ENCODE measurements at regions not wholly inside any gene's neighbourhood (a gene's known extent, or its start where the extent isn't known, plus 50 kb on each side); places are given as distances from the start of the nearest gene placed in this dataset.

DNA sequence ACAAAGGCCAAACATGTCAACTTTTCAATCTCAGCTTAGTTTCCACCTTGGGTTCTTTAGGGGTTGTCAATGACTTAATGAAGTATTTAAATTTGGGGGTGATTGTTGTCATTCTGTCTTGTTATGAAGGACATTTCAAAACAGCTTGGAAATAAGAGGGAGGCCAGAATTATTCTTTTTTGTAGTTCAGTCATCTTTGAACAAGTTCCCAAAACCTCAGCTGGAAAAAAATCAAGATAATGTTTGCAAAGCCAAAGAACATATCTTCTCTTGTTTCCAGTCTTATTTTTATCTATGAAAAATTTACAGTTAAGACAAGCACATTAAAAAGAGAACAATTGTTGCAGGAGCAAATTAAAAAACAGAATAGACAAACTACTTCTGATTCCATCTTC lies 612.8 kb downstream of the INSC start:
- TF ChIP-seq POLR2AphosphoS5 (IDR thresholded peaks at IDR 0.05) (no peak), CTCF (IDR thresholded peaks at IDR 0.05) (no peak), POLR2A (IDR thresholded peaks at IDR 0.05) (no peak)
- H3K4me1 ChIP-seq (replicated peaks), result peaks cover 4% of the 10 kb centered on the region
- H3K4me3 ChIP-seq, result no peak overlapping the region
- H3K27ac ChIP-seq, result no peak overlapping the region
- intact Hi-C loops (cut with DNase I), result no loop called here
- no peaks in the 10 kb centered on the region for H3K27me3 ChIP-seq (replicated peaks; ENCODE audit: insufficient read depth)
- no peaks in the 10 kb centered on the region for H3K9me3 ChIP-seq
- no peak for DNase-seq (ENCODE audit: low spot score)
- H3K36me3 ChIP-seq, result no peaks in the 10 kb centered on the region

DNA sequence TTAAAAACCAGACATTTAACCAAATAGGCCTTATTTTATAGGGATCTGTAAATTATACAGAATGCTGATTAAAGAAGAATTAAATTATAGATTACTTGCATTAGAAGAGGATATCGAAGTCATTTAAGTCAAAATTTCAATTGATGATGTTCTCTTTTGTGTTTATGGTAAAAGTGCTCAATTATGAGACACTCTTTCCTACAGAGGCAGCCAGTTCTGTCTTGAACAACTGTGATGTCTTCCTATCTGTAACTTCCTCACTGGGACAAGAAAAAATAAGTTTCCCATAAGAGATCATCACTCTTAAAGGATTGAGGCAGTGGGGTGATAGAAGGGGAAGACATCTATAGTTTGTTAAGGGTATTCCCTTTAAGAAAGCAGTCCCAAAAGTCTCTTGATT lies 613.5 kb downstream of the INSC start:
- no peak for TF ChIP-seq POLR2AphosphoS5 (IDR thresholded peaks at IDR 0.05)
- TF ChIP-seq POLR2A (IDR thresholded peaks at IDR 0.05), result no peak
- TF ChIP-seq CTCF (IDR thresholded peaks at IDR 0.05), result no peak
- intact Hi-C loops (cut with DNase I), result no loop called here
- WGBS, result 100% methylated on average over 1 of the region's 1 CpG

GRCh38 chr11:15730263-15730994 lies 615.7 kb downstream of the INSC start:
- no peaks in the 10 kb centered on the region for H3K27me3 ChIP-seq (replicated peaks; ENCODE audit: insufficient read depth)
- no peaks in the 10 kb centered on the region for H3K4me1 ChIP-seq (replicated peaks)
- DNase-seq (ENCODE audit: low spot score), result no peak
- intact Hi-C loops (cut with DNase I), result no loop called here
- H3K4me3 ChIP-seq, result no peak overlapping the region
- H3K9me3 ChIP-seq, result no peaks in the 10 kb centered on the region
- no peaks in the 10 kb centered on the region for H3K36me3 ChIP-seq
- no peak overlapping the region for H3K27ac ChIP-seq
- TF ChIP-seq CTCF (IDR thresholded peaks at IDR 0.05) (no peak), POLR2AphosphoS5 (IDR thresholded peaks at IDR 0.05) (no peak), POLR2A (IDR thresholded peaks at IDR 0.05) (no peak)
- 45% methylated on average over 6 of the region's 6 CpGs for WGBS

More for the DNA sequence above, 613.5 kb downstream of the INSC start:
- H3K27ac ChIP-seq, result no peak overlapping the region
- peaks cover 4% of the 10 kb centered on the region for H3K4me1 ChIP-seq (replicated peaks)
- no peaks in the 10 kb centered on the region for H3K27me3 ChIP-seq (replicated peaks; ENCODE audit: insufficient read depth)
- DNase-seq (ENCODE audit: low spot score), result no peak
- H3K36me3 ChIP-seq, result no peaks in the 10 kb centered on the region
- H3K9me3 ChIP-seq, result no peaks in the 10 kb centered on the region
- no peak overlapping the region for H3K4me3 ChIP-seq

DNA sequence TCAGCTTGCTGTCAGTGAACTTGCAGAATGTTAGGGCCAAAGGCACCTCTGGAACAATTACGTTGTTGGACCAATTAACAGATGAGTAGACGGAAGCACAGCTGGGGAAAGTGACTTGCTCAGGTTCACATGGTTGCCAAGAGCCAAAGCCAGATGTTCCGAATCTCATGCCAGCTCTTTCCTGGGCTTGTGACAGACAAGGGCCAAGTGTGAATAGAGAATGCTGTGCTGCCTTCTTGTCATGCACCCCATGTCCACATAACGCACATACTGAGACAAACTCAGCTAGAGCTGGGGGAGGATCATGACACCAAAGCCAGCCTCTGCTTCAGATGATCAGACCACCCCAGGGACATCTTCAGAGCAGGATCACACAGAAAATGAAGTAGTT lies 616.3 kb downstream of the INSC start:
- 70% methylated on average over 4 of the region's 4 CpGs for WGBS
- Histone ChIP-seq H3K4me1 (replicated peaks) (no peaks in the 10 kb centered on the region), H3K9me3 (no peaks in the 10 kb centered on the region), H3K36me3 (no peaks in the 10 kb centered on the region), H3K4me3 (no peak overlapping the region), H3K27me3 (replicated peaks; ENCODE audit: insufficient read depth) (no peaks in the 10 kb centered on the region), H3K27ac (no peak overlapping the region)
- DNase-seq (ENCODE audit: low spot score), result no peak
- intact Hi-C loops (cut with DNase I), result no loop called here
- TF ChIP-seq POLR2AphosphoS5 (IDR thresholded peaks at IDR 0.05) (no peak), CTCF (IDR thresholded peaks at IDR 0.05) (no peak), POLR2A (IDR thresholded peaks at IDR 0.05) (no peak)

- Histone ChIP-seq H3K9me3 (no peaks in the 10 kb centered on the region), H3K27me3 (replicated peaks; ENCODE audit: insufficient read depth) (no peaks in the 10 kb centered on the region), H3K27ac (no peak overlapping the region), H3K36me3 (no peaks in the 10 kb centered on the region), H3K4me3 (no peak overlapping the region), H3K4me1 (replicated peaks) (no peaks in the 10 kb centered on the region)
- intact Hi-C loops (cut with DNase I), result no loop called here
- no peak for DNase-seq (ENCODE audit: low spot score)
- 70% methylated on average over 4 of the region's 4 CpGs for WGBS
- no peak for TF ChIP-seq CTCF (IDR thresholded peaks at IDR 0.05)
- no peak for TF ChIP-seq POLR2AphosphoS5 (IDR thresholded peaks at IDR 0.05)
- no peak for TF ChIP-seq POLR2A (IDR thresholded peaks at IDR 0.05)
Measured at GRCh38 chr11:15735706-15736105, 620.6 kb downstream of the SOX6 start.
